Karpas-422 (cell line): ENCODE measurements at regions not wholly inside any gene's neighbourhood (a gene's known extent, or its start where the extent isn't known, plus 50 kb on each side); places are given as distances from the start of the nearest gene placed in this dataset. TPM values are rescaled to one million over a fixed set of nuclear protein-coding genes. Genes with fewer than 3 reads are reported as not detected.

ENCODE experiments used
- DNase-seq: peaks from one replicate; pipeline ENCODE4 v3.0.0-alpha.2; 2015
- H2AFZ ChIP-seq: fragments of 200-600 bp; sonication (generic); 2 replicates; pipeline ENCODE4 v1.6.1; 2014; ENCODE audit warnings: antibody characterized with exemption, low read length, mixed read lengths
- H3K27ac ChIP-seq: fragments of 200-600 bp; sonication (generic); 2 replicates; pipeline ENCODE4 v1.5.1; 2014; ENCODE audit warnings: mild to moderate bottlenecking, low read length, moderate library complexity
- H3K27me3 ChIP-seq: fragments of 200-600 bp; sonication (generic); 2 replicates; pipeline ENCODE4 v1.6.1; 2014; ENCODE audit warnings: low read length, mixed read lengths
- H3K36me3 ChIP-seq: fragments of 200-600 bp; sonication (generic); 2 replicates; pipeline ENCODE4 v1.6.1; 2014; ENCODE audit warnings: low read length, mixed read lengths; ENCODE audit not compliant: insufficient read depth
- H3K4me1 ChIP-seq: fragments of 200-600 bp; sonication (generic); 2 replicates; pipeline ENCODE4 v1.6.1; 2014; ENCODE audit warnings: mild to moderate bottlenecking, low read length, mixed read lengths
- H3K4me2 ChIP-seq: fragments of 200-600 bp; sonication (generic); 2 replicates; pipeline ENCODE4 v1.6.1; 2014; ENCODE audit warnings: low read length, low read depth, mild to moderate bottlenecking; ENCODE audit not compliant: poor library complexity, severe bottlenecking
- H3K4me3 ChIP-seq: fragments of 200-600 bp; sonication (generic); 2 replicates; pipeline ENCODE4 v1.5.1; 2014; ENCODE audit warnings: mild to moderate bottlenecking, antibody characterized with exemption, low read length, mixed read lengths
- H3K79me2 ChIP-seq: fragments of 200-600 bp; sonication (generic); 2 replicates; pipeline ENCODE4 v1.6.1; 2014; ENCODE audit warnings: mild to moderate bottlenecking, low read length, mixed read lengths
- H3K9ac ChIP-seq: fragments of 200-600 bp; sonication (generic); 2 replicates; pipeline ENCODE4 v1.6.0; 2014; ENCODE audit warnings: low read length
- H3K9me2 ChIP-seq: fragments of 200-600 bp; sonication (generic), shearing (Covaris generic); replicated peaks from 2 replicates; pipeline ENCODE4 v1.6.0; 2014; ENCODE audit warnings: mild to moderate bottlenecking, low read length, moderate library complexity; ENCODE audit not compliant: insufficient read depth
- H3K9me3 ChIP-seq: fragments of 300-700, 200-600 bp; sonication (generic); 2 replicates; pipeline ENCODE4 v1.6.1; 2014; ENCODE audit warnings: low read length, mixed read lengths
- H4K20me1 ChIP-seq: fragments of 200-600 bp; sonication (generic); 2 replicates; pipeline ENCODE4 v1.6.1; 2014; ENCODE audit warnings: mild to moderate bottlenecking, antibody characterized with exemption, low read length, low read depth; ENCODE audit not compliant: insufficient read depth
- small RNA-seq: library from RNA; depleted of rRNA; stranded (forward); fragments of <200 nt; gene quantifications from one replicate; pipeline ENCODE3, GENCODE V24; 2014

- Histone ChIP-seq H3K27me3 (no peaks in the 10 kb centered on the region), H2AFZ (no peak overlapping the region), H3K4me2 (no peak overlapping the region), H3K79me2 (no peaks in the 10 kb centered on the region), H3K4me3 (no peak overlapping the region), H3K27ac (no peak overlapping the region), H3K9me3 (no peaks in the 10 kb centered on the region), H4K20me1 (no peaks in the 10 kb centered on the region), H3K4me1 (peaks cover under 1% of the 10 kb centered on the region), H3K36me3 (no peaks in the 10 kb centered on the region), H3K9ac (no peak overlapping the region), H3K9me2 (no peaks in the 10 kb centered on the region)
- no peak for DNase-seq
Observed at GRCh38 chr6:15713325-15713724, 50.5 kb upstream of the DTNBP1 start.

- no peak overlapping the region for H3K4me3 ChIP-seq
- peaks cover 5% of the 10 kb centered on the region for H3K4me1 ChIP-seq
- H2AFZ ChIP-seq: no peak overlapping the region
- no peak overlapping the region for H3K9ac ChIP-seq
- no peaks in the 10 kb centered on the region for H3K9me3 ChIP-seq
- H3K4me2 ChIP-seq: no peak overlapping the region
- H3K79me2 ChIP-seq: no peaks in the 10 kb centered on the region
- no peaks in the 10 kb centered on the region for H4K20me1 ChIP-seq
- no peaks in the 10 kb centered on the region for H3K9me2 ChIP-seq
- H3K27ac ChIP-seq: no peak overlapping the region
- H3K27me3 ChIP-seq: no peaks in the 10 kb centered on the region
- no peak for DNase-seq
- H3K36me3 ChIP-seq: no peaks in the 10 kb centered on the region
Observed at GRCh38 chr6:15712797-15713196, 50.0 kb upstream of the DTNBP1 start.

Small RNAs in the stretch of these regions (small RNA-seq; reads per million reads assigned to genes)
- gene AL365265.1: not detected
